ENCODE measurements at regions not wholly inside any gene's neighbourhood (a gene's known extent, or its start where the extent isn't known, plus 50 kb on each side); places are given as distances from the start of the nearest gene placed in this dataset.

GRCh38 chr5:4017076-4017803, 421.6 kb downstream of the IRX1 start:
- Histone ChIP-seq H3K36me3 (no peaks in the 10 kb centered on the region), H3K27ac (no peak overlapping the region), H3K4me3 (no peak overlapping the region), H3K4me1 (no peaks in the 10 kb centered on the region), H3K27me3 (no peaks in the 10 kb centered on the region), H3K9me3 (no peaks in the 10 kb centered on the region)
- no peak for TF ChIP-seq CTCF (IDR thresholded peaks at IDR 0.05)
- no peak for TF ChIP-seq POLR2A (IDR thresholded peaks at IDR 0.05)
- no peak for DNase-seq

- Histone ChIP-seq H3K9me3 (no peaks in the 10 kb centered on the region), H3K36me3 (no peaks in the 10 kb centered on the region), H3K4me1 (no peaks in the 10 kb centered on the region), H3K27me3 (no peaks in the 10 kb centered on the region), H3K4me3 (no peak overlapping the region), H3K27ac (no peak overlapping the region)
- TF ChIP-seq POLR2A (IDR thresholded peaks at IDR 0.05) (no peak), CTCF (IDR thresholded peaks at IDR 0.05) (no peak)
- no peak for DNase-seq
Observed at GRCh38 chr5:4018007-4018406, 422.4 kb downstream of the IRX1 start.

- H3K4me3 ChIP-seq = no peak overlapping the region
- no peaks in the 10 kb centered on the region for H3K9me3 ChIP-seq
- H3K36me3 ChIP-seq = no peaks in the 10 kb centered on the region
- no peaks in the 10 kb centered on the region for H3K4me1 ChIP-seq
- no peak overlapping the region for H3K27ac ChIP-seq
- H3K27me3 ChIP-seq = no peaks in the 10 kb centered on the region
- TF ChIP-seq CTCF (IDR thresholded peaks at IDR 0.05) (no peak), POLR2A (IDR thresholded peaks at IDR 0.05) (no peak)
- no peak for DNase-seq
Observed at GRCh38 chr5:4019009-4019769, 423.6 kb downstream of the IRX1 start.

DNA sequence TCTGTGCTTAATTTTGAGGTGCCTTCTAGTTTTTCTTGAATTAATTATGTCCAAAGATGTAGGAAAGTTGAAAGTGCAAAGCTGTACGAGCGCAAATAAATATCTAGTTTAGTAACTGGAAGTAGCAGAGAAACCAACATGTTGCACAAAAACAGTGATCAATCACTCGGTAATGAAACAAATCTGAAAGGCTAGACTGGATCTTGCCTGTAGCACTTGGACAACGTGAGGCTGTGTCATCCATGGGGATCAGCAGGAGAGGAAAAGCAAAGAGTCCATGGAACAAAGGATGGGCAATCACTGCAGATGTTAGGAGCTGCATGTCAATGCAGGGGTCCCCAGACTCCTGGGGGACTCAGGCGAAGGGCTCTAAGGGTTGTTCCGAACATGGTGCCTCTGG, 424.2 kb downstream of the IRX1 start:
- Histone ChIP-seq H3K27me3 (no peaks in the 10 kb centered on the region), H3K36me3 (no peaks in the 10 kb centered on the region), H3K4me3 (no peak overlapping the region), H3K27ac (no peak overlapping the region), H3K9me3 (no peaks in the 10 kb centered on the region), H3K4me1 (no peaks in the 10 kb centered on the region)
- DNase-seq = no peak
- TF ChIP-seq POLR2A (IDR thresholded peaks at IDR 0.05) (no peak), CTCF (IDR thresholded peaks at IDR 0.05) (no peak)

DNA sequence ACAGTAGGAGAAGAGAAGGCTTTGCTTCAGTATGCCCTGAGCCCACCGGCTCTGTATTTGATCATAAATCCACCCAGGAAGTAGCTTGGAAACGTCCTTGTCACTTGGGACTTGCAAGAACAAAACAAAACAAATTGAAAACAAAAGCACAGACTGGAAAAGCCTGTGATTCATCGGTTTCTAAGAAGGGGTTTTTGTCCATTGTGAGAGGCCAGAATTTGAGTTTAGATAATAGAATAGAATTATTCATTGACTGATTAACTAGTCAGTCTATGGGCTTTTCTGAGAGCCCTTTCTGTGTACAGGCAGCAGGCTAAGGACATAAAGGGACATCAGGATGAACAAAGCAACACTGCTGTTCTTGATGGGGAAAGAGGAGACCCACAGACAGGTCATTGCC, 424.8 kb downstream of the IRX1 start:
- H3K9me3 ChIP-seq = no peaks in the 10 kb centered on the region
- no peak for DNase-seq
- no peak for TF ChIP-seq POLR2A (IDR thresholded peaks at IDR 0.05)
- no peak for TF ChIP-seq CTCF (IDR thresholded peaks at IDR 0.05)
- no peak overlapping the region for H3K4me3 ChIP-seq
- H3K4me1 ChIP-seq = no peaks in the 10 kb centered on the region
- no peaks in the 10 kb centered on the region for H3K36me3 ChIP-seq
- H3K27ac ChIP-seq = no peak overlapping the region
- H3K27me3 ChIP-seq = no peaks in the 10 kb centered on the region

Measured in Peyer's patch (tissue), 4 donors.